Stimulated activated CD4-positive, alpha-beta T cell treated with anti-CD3 and anti-CD28 coated beads, Interleukin-1b, Interleukin-23, amount 100 ng/mL, for 4 hours (primary cell): ENCODE measurements at regions not wholly inside any gene's neighbourhood (a gene's known extent, or its start where the extent isn't known, plus 50 kb on each side); places are given as distances from the start of the nearest gene placed in this dataset.

ENCODE experiments used
- DNase-seq, 2 donors: peaks; one replicate each; pipeline ENCODE4 v3.0.0-alpha.2; 2020; ENCODE audit warnings: low read depth in 2 of 2

- DNase-seq = no peak
Observed at GRCh38 chr16:6066652-6067051, 969.1 kb upstream of the EEF2KMT start.

DNA sequence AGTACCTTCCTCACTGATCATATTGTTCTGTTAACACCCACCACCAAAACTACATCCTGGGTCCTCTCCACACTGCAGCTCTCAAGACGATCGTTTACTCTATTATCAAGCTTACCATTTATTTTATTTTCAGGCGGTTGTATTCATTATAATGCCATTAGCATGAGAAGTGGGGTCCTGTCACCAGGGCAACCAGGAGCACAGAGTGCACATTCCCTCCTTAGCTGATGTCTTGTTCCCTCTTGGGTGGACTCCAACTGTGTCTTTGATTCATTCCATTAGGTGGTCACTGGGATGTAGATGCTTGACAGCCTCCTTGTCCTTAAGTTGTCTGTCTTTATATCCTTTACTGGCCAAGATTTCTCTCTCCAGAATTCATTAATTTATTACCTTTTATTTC, 965.9 kb upstream of the EEF2KMT start:
- no peak for DNase-seq

DNA sequence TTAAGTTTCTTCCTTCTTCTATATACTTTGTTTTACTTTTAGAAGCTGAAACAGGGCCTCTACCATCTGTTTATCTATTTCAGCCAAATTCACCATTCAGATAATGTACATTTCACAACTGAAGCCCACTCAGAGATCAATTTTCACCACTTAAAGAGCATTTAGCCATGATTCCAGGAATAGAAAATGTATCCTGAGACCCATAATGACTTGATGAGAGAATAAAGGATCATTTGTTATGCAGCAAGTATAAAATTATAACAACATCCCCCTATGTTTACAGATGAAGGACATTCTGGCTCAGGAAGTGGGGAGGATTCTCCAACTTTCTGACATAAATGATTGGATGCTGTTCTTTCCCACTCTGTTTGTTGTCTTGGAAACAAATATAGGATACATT, 962.1 kb upstream of the EEF2KMT start:
- DNase-seq = no peak

DNA sequence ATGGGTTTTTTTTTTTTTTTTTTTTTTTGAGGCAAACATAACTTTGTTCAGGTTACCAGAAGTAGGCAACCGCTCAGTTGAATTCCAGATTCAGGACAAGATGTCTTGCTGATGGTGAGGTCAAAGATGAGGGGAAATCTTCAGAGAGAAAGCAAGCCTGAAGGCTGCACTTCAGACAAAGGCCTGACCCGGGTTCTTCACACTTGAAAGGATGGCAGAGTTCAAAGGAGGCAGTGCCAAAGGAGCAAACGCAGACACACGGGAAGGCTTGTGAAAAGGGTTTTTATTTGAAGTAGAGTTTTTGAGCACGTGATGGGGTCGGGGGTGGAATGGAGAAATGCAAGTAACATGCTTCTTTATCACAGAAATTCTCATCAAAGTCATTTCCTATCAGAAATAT, 960.2 kb upstream of the EEF2KMT start:
- no peak for DNase-seq

- no peak for DNase-seq
Observed at GRCh38 chr16:6048017-6048416, 950.4 kb upstream of the EEF2KMT start.

- no peak for DNase-seq
Observed at GRCh38 chr16:6047325-6047724, 949.7 kb upstream of the EEF2KMT start.

DNA sequence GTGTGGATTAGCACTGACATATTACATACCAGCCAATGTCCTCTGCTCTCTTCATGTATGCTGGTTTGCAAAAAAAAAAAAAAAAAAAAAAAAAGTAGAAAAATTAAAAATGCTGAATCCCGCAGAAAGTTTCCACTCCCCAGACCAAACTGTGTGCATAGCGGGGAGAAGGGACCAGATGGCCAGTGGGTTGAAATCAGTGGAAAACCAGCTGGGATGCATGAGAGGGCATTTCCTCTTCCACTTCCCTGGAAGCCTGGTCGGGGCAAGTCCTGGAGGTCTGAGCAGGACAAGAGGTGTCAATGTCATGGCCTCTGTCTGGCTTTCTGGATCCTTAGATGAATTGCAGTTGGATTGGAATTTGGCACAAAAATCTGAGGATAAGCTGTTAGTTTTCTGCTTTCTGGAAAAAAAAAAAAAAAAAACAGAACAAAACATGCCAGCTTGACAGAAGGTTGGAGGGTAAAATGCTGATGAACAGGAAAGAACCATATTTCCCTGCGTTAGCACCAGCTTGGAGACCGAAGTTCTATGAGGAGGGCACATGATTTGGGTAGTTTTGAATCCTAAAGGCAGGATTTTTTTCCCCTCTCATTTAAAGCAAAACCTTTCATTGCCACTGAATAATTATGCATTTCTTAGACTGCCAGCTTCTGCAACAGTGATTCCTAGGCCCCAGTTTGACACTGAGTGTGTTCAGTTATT, 941.5 kb upstream of the EEF2KMT start:
- DNase-seq = no peak

DNA sequence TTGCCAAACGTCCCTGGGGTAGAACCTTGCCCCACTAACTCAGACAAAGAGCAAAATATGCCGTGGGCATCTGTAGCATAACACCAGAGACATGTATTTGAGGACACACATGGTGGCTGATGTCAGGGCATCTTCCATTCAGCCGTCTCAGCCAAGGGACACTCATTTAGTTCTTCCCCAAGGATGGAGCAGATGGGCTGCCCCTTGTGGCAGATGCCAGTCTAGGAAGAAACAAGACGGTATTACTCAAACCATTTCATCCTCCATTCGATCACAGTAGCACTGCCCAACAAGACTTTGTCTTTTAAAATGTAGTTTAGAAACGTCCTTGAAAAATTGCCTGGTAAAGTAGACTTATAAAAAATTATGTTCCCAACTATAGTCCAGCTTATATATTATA, 937.6 kb upstream of the EEF2KMT start:
- no peak for DNase-seq

GRCh38 chr16:6034511-6034910, 936.9 kb upstream of the EEF2KMT start:
- DNase-seq = no peak

GRCh38 chr16:6032438-6032837, 934.8 kb upstream of the EEF2KMT start:
- no peak for DNase-seq

DNA sequence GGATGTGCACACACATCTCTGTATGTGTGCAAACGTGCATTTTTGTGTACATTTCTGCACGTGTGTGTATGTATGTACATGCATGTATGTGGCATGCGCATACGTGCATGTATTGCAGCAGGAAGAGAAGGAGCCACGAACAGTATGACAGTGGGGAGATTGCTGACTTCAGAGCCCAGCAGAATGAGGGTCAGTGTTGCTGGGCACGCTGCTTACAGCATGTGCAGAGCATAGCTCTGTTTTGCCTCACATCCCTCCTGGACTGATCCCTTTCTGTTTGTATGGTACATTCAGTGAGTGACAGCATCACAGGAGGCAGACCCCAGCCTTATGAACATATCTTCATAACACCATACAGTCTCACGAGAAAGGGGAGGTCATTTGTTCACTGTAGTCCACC, 934.0 kb upstream of the EEF2KMT start:
- DNase-seq = no peak

- no peak for DNase-seq
Observed at GRCh38 chr16:6031102-6031501, 933.5 kb upstream of the EEF2KMT start.

DNA sequence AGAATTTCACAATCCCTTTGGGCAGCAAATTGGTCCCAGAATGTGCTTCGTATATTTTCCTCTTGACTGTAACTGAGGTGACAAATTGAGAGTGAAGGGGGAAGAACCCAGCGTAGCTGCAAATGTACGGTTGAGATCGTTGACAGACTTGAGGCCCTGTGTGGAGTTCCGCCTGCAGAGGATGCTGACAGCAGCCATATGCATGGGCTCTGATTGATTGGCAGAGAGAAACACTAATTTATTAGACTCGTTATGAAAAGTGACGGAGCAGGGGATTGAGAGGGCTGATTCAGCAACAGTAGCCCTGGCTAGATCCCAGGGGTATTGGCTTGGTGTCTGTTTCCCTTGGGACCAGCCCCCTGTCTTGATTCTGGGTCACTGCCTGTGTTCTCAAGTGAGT, 930.1 kb upstream of the EEF2KMT start:
- no peak for DNase-seq

GRCh38 chr16:6023449-6023848, 925.9 kb upstream of the EEF2KMT start:
- DNase-seq = no peak

DNA sequence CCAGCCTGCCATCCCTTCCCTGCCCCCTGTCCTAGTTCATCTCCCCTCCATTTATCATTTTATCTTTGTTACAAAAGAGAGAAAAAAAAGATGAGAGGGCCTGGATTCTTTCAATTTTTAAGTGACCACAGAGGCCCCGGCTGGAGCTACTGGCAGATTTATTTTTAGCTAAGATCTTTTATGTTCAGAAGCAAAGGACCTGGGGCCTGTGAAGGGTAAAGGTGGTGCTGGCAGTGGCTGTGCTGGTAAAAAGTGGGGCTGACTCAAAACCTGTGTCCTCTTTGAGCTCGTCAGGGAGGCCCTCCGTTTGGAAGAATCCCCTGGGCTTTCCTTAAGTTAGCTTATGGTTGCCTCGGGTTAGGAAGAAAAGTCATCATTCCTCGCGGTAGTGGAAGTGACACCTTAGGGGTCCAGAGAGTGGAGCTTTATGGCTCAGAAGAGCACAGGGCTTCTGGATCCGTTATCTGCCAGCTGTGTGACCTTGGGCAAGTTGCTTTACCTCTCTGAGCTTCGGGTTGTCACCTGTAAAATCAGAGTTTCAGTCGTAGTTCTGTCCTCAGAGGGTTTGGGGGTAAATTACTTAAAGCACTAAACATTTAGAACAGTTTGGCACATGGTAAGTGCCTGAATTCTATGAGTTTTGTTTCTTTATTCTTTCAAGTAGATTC, 923.8 kb upstream of the EEF2KMT start:
- no peak for DNase-seq

- DNase-seq = no peak
Observed at GRCh38 chr16:6020162-6020985, 922.8 kb upstream of the EEF2KMT start.

GRCh38 chr16:6019490-6019991, 921.9 kb upstream of the EEF2KMT start:
- no peak for DNase-seq

DNA sequence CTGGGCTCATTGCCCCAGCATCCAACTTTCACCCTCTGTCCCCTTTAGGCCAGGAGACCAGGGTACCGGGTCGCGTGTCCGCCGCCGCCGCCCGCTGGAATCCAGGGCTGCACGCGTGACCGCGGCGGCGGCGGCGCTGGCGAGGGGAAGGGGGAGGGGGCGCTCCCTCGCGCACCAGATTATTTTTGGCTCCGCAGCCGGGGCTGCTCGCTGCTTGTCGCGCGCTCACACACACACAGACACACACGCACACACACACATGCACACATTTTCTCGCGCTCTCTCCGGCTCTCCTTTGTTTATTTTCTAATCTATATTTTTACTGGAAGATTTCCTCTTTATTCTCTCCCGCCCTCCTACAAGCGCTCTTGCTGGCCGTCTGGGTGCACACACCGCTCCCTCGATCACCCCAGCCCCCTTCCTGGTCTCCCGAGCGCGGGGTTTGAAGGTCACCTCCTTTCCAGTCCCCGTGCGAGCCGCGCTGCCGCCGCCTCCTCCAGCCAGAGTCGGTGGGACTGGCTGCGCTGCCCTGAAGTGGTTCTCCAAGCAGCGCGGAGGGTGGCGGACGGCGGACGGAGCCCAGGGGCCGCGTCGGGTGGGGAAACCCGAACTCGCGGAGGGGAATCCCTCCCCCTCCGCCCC, 921.4 kb upstream of the EEF2KMT start:
- no peak for DNase-seq

DNA sequence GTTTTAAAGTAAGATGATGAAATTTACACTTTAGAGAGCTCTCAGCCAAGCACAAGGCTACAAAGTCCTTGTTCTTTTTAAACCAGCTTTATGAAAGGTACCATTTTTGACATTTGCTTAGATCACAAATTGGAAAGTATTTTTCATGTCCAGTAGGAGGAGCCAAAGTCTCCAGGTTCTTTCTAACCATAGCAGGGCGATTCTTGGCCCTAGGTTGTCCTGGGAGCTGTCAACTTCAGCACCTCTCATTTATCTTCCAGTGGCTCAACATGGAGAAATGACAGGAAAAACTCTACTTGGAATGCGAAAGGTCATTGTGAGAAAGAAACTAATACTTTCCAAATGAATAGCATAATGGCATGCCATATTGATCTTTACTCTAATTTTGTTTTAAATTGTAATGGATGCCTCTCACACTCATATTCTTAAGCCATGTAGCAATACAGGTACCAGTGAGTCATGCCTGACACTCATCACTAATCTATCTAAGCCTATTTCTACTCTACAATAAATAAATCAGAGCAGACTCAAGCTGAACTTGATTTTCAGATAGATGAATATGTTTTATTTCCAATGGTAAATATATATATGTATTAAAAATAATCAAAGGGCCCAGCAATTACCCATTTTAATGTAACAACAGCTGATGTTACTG, 919.1 kb upstream of the EEF2KMT start:
- DNase-seq = no peak

DNA sequence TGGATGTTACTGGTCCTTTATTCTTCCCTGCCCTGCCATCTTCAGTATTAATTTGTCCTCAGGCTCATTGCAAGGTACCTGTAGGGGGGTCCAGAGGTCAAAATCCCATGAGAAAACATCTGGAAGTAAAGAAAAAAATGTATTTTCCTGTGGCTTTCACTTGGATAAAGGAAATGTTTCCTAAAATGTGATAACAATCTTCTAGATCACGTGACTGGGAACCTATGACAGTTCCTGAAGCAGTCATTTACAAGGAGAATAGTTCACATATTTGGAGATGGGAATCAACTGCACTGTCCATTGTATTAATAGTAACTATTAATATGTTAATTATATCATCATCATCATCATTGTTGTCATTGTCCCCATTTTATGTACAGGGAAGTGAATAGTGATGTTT, 915.1 kb upstream of the EEF2KMT start:
- DNase-seq = no peak

GRCh38 chr16:6009151-6009550, 911.6 kb upstream of the EEF2KMT start:
- no peak for DNase-seq

DNA sequence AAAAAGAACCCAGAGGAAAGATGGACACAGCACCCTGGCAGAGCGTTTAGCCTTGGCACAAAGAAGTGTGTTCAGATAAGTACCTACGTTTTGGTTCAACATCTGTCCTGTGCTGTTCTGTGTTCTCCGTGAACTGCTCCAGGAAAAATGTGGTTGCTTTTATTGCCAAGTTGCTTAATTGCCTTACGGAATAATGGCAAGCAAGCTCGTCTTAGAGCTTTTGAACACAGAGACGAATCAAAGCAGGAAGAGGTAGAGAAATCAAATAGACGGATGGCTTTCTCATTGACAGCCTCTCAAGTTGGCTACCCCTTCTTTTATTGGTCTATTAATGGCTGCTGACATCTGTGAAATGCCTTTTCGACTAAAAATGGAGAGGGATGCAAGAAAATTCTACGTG, 911.1 kb upstream of the EEF2KMT start:
- DNase-seq = no peak
